ENCODE measurements at regions not wholly inside any gene's neighbourhood (a gene's known extent, or its start where the extent isn't known, plus 50 kb on each side); places are given as distances from the start of the nearest gene placed in this dataset.

- TF ChIP-seq CTCF (IDR thresholded peaks at IDR 0.05; ENCODE audit: partially characterized antibody, unreplicated experiment) = no peak
- DNase-seq = no peak
These were observed 71.6 kb upstream of the ASTN2 start for GRCh38 chr9:117486426-117486825.

GRCh38 chr9:117485176-117485575, 70.3 kb upstream of the ASTN2 start:
- peaks cover 7% of the 10 kb centered on the region for H3K4me1 Mint-ChIP-seq (ENCODE audit: low read depth, unreplicated experiment)
- H3K4me3 Mint-ChIP-seq (ENCODE audit: unreplicated experiment) = no peak overlapping the region
- no peaks in the 10 kb centered on the region for H3K27me3 Mint-ChIP-seq (ENCODE audit: unreplicated experiment)
- no peak overlapping the region for H3K27ac Mint-ChIP-seq (ENCODE audit: unreplicated experiment)
- H3K9me3 Mint-ChIP-seq (ENCODE audit: unreplicated experiment) = peaks cover 2% of the 10 kb centered on the region
- no peaks in the 10 kb centered on the region for H3K36me3 Mint-ChIP-seq (ENCODE audit: unreplicated experiment)
- no peak for DNase-seq
- TF ChIP-seq CTCF (IDR thresholded peaks at IDR 0.05; ENCODE audit: partially characterized antibody, unreplicated experiment) = no peak

More at GRCh38 chr9:117486426-117486825, 71.6 kb upstream of the ASTN2 start:
- no peaks in the 10 kb centered on the region for H3K36me3 Mint-ChIP-seq (ENCODE audit: unreplicated experiment)
- peaks cover 7% of the 10 kb centered on the region for H3K4me1 Mint-ChIP-seq (ENCODE audit: low read depth, unreplicated experiment)
- no peak overlapping the region for H3K4me3 Mint-ChIP-seq (ENCODE audit: unreplicated experiment)
- H3K27ac Mint-ChIP-seq (ENCODE audit: unreplicated experiment) = no peak overlapping the region
- no peaks in the 10 kb centered on the region for H3K27me3 Mint-ChIP-seq (ENCODE audit: unreplicated experiment)
- H3K9me3 Mint-ChIP-seq (ENCODE audit: unreplicated experiment) = peaks cover 2% of the 10 kb centered on the region

- Mint-ChIP-seq H3K27ac (ENCODE audit: unreplicated experiment) (no peak overlapping the region), H3K9me3 (ENCODE audit: unreplicated experiment) (no peaks in the 10 kb centered on the region), H3K4me1 (ENCODE audit: low read depth, unreplicated experiment) (no peaks in the 10 kb centered on the region), H3K27me3 (ENCODE audit: unreplicated experiment) (peaks cover 3% of the 10 kb centered on the region), H3K4me3 (ENCODE audit: unreplicated experiment) (no peak overlapping the region), H3K36me3 (ENCODE audit: unreplicated experiment) (no peaks in the 10 kb centered on the region)
- no peak for TF ChIP-seq CTCF (IDR thresholded peaks at IDR 0.05; ENCODE audit: partially characterized antibody, unreplicated experiment)
- DNase-seq = no peak
These were observed 65.9 kb upstream of the ASTN2 start for GRCh38 chr9:117480729-117481128.

DNA sequence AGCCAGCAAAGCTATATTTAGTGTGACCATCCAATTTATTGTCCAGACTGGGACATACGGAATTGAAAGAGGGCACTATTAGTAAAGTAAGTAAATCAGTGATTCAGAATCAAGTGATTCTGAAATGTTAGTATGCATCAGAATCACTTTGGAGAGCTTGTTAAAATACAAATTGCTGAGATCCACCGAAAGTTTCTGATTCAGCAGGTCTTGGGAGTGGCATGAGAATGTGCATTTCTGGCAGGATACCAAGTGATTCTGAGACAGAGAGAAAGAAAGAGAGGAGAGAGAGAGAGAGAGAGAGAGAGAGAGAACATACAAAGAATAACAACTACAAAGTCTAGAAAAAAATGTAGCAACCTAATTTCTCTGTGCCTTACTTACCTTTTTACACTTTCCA, 65.4 kb upstream of the ASTN2 start:
- peaks cover 3% of the 10 kb centered on the region for H3K27me3 Mint-ChIP-seq (ENCODE audit: unreplicated experiment)
- H3K27ac Mint-ChIP-seq (ENCODE audit: unreplicated experiment) = no peak overlapping the region
- no peak for TF ChIP-seq CTCF (IDR thresholded peaks at IDR 0.05; ENCODE audit: partially characterized antibody, unreplicated experiment)
- H3K4me3 Mint-ChIP-seq (ENCODE audit: unreplicated experiment) = no peak overlapping the region
- no peak for DNase-seq
- H3K4me1 Mint-ChIP-seq (ENCODE audit: low read depth, unreplicated experiment) = no peaks in the 10 kb centered on the region
- no peaks in the 10 kb centered on the region for H3K9me3 Mint-ChIP-seq (ENCODE audit: unreplicated experiment)
- H3K36me3 Mint-ChIP-seq (ENCODE audit: unreplicated experiment) = no peaks in the 10 kb centered on the region

- Mint-ChIP-seq H3K27ac (ENCODE audit: unreplicated experiment) (no peak overlapping the region), H3K4me3 (ENCODE audit: unreplicated experiment) (no peak overlapping the region), H3K4me1 (ENCODE audit: low read depth, unreplicated experiment) (peaks cover 15% of the 10 kb centered on the region), H3K9me3 (ENCODE audit: unreplicated experiment) (no peaks in the 10 kb centered on the region), H3K36me3 (ENCODE audit: unreplicated experiment) (no peaks in the 10 kb centered on the region), H3K27me3 (ENCODE audit: unreplicated experiment) (peaks cover 2% of the 10 kb centered on the region)
- no peak for DNase-seq
- TF ChIP-seq CTCF (IDR thresholded peaks at IDR 0.05; ENCODE audit: partially characterized antibody, unreplicated experiment) = no peak
These were observed 58.4 kb upstream of the ASTN2 start for GRCh38 chr9:117473293-117473692.

All from glutamatergic neuron (in vitro differentiated cells).